Fibroblast of peridontal ligament (primary cell): ENCODE measurements at regions not wholly inside any gene's neighbourhood (a gene's known extent, or its start where the extent isn't known, plus 50 kb on each side); places are given as distances from the start of the nearest gene placed in this dataset.

ENCODE experiments used
- DNase-seq: peaks from one replicate; pipeline ENCODE4 v3.0.0-alpha.2; 2010; ENCODE audit errors: extremely low read depth

DNA sequence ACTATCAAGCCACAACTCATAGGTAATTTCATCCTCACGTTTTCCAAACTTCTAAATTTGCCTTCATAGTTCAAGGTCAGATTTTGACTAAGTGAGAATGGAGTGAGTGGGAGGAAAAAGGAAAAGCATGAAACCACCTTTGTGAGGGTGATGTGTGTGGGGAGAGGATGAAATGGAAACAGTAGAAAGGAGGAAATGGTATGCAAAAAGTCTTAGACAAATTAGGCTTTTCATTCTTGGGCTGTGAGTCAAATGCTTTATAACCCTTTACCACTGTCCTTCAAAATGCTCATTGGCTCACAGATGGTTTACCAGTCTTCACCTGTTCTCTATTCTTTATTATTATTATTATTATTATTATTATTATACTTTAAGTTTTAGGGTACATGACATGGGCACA lies 127.2 kb downstream of the RAP2A start:
- no peak for DNase-seq

DNA sequence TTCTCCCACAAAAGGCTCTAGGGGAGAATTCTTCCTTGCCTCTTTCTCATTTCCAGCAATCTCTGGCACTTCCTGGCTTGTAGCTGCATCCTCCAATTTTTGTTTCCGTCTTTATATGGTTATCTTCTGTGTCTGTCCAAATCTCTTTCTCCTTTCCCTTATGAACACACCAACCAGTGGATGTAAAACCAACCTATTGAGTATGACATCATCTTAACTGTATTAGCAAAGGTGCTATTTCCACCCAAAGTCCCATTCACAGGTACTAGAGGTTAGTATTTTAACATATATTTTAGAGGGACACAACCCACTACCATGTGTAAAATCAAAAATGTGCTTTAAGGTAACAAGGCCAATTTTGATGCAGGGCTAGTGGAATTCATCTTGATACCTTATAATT lies 129.0 kb downstream of the RAP2A start:
- DNase-seq: no peak

DNA sequence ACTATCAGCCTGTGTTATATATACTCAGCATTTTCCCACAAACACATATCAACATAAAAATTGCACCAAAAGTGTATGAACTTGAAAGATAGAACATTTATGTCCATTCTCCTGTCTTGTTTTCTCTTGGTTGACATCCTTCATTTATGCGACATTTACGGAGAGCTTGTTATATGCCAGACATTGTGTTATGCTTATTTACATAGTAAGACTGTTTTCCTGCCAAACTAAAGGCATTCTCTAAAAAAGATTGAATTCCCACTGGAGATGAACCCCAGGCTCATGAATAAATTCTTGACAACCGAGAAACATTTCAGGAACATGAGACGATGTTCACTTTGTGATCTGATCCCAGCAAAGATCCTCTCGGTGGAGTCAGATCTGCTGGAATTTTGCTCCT lies 131.0 kb downstream of the RAP2A start:
- no peak for DNase-seq

DNA sequence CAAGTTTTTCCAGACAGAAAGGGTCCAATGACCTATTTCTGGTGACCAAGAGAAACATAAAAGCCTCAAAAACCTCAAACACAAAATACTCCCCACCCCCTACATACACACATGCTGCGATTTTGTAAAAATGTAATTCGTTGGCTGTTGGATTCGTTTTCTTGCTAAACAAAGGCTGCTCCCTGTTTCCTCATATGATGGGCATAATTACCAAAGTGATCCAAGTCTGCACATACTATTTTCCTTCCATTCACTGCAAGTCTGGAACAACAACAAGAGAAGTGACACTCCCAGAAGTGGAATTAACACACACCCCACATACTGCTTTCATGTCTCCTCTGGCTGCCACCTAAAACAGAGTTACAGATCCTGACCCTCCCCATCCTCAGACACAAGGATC lies 131.9 kb downstream of the RAP2A start:
- no peak for DNase-seq

DNA sequence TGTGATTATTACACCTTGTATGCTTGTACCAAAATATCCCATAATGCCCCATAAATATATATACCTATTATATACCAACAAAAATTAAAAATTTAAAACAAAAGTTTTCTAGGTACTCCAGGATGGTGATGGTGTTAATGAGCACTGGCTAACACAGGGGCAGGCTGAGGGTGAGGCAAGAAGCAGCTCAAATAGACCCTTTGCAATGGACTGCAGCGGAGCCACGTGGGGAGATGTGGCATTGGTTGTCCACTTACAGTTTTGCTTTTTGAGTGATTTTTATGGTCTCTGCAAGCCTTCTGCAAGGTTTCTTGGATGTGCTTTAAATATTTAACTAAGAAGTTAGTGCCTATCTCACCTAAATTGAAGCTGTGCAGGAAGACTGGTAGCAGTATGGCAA lies 132.9 kb downstream of the RAP2A start:
- no peak for DNase-seq

DNA sequence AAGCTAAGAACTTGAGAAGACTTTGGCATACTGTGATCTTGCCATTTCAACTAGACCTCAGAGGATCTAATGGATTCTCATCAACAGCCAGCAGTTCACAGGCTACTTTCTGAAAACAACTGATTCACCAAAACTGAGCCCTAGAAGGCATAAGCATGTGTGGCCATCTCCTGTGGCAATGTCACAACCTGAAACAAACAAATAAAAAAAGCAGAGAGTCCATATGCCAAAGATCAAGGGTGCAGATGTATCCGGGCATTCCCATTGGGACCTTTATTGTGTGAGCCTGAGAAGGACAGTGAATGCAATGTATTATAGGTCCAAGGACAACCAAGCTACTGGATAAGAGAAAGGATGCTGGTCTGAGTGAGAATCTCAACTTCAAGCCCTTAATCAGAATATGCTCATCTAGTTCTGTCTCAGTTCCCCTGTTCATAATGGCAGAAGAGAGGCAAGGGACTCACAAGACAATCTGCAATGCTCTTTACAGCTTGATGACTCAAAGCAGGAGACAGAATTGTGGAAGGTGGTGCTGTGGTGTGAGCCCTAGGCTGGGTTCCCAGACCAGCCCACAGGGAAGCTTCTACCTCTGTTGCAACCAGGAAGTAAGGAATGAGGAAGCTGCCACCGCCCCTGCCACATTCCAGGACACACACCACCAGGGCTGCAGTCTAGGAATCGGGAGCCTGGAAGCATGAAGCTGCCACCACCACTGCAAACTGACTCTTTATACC lies 133.7 kb downstream of the RAP2A start:
- DNase-seq: no peak

DNA sequence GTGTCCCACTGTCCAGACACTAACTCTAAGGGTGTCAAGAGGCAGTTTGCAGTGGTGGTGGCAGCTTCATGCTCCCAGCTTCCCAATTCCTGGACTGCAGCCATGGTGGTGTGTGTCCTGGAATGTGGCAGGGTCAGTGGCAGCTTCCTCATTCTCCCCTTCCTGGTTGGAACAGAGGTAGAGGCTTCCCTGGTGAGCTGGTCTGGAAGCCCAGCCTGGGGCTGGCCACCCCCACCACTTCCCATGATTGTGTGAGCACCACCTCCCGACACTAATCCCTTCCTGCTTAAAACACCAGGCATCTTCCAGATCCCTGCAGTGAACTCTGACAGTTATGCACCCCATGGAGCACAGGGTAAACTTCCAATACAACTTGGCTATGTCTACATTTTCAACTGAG lies 134.9 kb downstream of the RAP2A start:
- DNase-seq: no peak

DNA sequence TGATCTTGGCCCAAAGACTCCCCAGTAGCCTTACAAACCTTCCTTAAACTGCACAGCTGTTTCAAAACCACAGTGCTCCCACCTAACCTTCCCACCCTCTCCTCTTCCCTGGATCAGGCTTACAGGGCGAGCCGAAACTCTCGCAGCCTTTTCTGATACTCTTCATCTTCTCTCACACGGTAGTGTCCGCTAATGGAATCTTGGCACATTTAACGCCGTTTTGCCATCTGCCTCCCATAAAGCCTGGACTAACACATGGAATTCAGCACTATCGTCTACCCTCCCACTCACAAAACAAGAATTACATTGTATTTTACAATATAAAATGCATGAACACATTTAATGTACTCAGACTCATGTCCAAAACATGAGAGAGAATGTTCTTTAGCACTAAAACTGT lies 135.9 kb downstream of the RAP2A start:
- no peak for DNase-seq

DNA sequence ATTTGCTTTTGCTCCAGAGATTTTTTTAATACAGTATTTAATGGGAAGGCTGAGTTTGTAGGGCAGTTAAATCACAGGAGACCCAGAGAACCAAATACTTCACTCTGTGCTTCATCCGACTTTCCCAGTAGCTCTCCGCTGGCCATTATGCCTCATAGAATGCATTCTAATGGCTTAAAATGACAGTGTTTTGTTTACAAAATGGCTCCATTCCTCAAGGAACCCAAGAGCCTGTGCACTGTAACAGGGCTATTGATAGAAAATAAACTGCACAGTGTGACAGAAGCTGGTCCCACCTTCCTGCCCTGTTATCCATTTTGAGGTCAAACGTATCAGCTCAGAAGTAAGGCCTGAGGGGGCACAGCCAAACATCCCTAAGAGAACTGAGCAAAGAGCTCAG lies 136.5 kb downstream of the RAP2A start:
- DNase-seq: no peak

DNA sequence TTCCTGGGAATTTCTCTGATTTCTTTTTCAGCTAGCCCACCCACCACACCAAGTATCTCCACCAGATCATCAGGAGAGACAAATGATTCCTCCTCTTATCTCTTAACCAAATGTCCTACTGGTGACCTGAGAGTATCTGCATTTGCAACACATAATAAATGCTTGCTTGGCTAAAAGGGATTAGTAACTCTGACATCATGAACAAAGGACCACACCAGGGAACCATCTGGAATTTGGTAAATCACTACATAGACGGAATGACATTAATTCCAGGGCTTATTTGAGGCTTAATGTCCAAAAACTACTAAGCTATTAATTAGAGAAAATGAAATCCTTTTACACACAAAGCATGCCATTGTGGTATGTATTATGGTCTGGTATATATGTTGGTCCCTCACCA lies 139.0 kb downstream of the RAP2A start:
- no peak for DNase-seq

DNA sequence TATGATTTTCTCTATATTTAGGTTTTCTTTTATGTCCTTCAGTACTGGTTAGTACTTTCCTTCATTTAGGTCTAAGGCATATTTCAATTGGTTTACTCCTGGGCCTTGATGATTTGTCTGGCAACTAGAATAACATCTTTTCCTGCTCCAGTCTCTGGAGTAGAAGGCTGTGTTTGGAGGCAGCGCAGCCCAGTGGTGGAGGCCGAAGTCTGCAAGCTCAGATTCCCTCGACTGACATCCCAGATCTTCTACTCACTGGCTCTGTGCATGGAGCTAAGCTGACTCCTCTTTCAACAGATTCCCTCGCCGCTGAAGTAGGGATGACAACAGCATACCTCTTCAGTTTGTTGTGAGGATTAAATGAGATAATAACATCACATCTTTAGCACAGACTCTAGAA lies 141.0 kb downstream of the RAP2A start:
- peak; percentile 14 for DNase-seq

DNA sequence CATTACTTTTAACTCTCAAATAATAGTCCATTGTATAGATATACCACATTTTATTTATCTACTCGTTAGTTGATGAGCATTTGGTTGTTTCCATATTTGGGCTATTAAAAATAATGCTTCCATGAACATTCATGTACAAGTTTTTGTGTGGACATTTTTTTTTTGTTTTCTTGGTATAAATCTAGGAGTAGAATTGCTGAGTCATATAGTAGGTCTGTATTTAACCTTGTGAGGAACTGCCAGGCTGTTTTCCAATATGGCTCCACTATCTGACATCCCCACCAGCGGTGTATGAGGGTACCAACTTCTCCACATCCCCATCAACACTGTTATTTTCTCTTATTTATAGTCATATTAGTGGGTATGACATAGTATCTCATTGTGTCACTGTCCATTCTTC lies 143.1 kb downstream of the RAP2A start:
- no peak for DNase-seq

DNA sequence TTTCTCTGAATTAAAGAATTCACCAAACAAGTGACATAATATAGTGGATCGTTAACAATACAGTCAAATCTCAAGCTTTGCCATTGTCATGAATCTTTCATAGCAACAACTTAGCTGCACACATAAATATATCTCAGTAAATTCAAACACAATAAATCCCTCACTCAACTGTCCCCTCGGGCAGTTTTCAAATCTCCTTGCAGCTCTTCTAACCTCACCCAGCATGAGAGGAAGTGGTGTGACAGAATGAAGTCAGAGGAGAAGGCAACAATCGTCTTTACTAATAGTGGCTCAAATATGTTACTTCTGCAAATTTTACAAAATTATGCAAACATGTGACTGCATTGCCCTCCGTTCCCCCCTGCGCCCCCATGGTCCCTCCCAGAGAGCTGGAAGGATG lies 148.2 kb downstream of the RAP2A start:
- no peak for DNase-seq

DNA sequence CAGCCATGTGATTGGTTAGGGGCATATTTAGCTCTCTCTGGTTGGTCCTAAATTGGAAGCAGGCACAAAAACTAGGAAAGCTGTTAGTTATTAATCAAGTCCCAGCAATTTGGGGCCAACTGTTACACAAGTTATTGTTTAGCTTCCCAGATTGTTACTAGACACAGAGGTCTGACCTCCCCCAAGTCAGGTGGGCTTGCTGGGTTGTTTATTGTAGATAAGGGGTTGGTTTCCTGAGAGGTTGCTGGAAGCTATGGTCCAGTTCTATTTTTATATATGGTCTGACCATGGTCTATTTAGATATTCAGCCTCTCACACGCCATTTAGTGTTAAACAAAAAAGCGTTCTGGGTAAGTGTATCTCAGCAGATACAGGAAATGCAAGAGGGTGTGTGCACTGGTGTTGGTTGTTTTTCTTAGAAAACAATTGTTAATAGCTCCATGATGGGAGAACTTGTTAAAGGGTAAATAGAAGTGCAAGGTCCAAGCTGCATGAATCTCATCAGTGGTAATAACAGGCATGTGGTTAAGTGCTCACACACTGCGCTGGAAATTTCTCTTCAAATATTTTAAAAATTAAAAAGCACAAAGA lies 150.0 kb downstream of the RAP2A start:
- DNase-seq: no peak

DNA sequence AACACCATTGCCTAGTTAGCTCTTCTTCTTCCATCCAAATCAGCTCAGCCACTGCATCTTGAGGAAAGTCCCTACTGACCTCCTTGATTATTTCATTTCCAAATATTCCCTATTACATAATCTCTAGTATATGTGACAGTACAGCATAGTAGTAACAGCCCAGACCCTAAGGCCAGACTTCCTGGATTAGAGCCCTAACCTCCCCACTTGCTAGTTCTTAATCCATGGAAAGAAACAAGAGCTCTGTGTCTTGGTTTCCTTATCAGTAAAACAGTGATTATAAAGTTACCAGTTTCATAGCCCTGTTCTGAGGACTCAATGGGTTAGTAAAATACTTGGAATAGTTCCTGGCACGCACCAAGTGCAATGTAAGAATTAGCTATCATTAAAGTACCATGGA lies 153.0 kb downstream of the RAP2A start:
- no peak for DNase-seq

DNA sequence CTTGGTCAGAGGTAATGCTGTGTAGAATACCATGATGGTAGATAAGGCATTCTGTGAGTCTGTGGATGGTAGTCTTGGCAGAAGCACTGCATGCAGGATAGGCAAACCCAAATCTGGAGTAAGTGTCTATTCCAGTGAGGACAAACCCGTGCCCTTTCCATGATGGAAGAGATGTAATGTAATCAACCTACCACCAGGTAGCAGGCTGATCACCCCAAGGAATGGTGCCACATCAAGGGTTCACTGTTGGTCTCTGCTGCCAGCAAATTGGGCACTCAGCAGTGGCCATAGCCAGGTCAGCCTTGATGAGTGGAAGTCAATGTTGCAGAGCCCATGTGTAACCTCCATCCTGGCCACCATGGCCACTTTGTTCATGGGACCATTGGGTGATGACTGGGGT lies 155.0 kb downstream of the RAP2A start:
- no peak for DNase-seq

DNA sequence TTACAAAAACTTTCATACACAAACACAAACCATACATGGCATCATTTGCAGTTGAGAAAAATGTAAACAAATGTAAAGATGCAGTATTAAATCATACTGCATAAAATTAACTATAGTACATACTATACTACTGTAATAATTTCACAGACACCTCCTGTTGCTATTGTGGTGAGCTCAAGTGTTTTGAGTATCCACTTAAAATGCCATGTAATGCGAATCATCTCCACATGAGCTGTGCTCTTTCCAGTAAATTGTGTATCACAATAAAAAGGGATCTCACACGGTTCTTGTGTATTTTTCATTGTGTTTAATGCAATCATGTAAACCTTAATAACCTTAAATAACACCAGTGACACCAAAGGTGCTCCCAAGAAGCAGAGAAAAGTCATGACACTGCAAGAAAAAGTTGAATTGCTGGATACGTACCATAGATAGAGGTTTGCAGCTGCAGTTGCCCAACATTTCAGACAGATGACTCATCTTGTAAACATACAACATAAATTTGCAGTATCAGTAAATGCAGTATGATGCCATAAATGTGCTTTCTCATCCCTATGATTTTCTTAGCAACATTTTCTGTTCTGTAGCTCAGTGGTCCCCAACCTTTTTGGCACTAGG lies 166.6 kb downstream of the RAP2A start:
- DNase-seq: peak; percentile 43

DNA sequence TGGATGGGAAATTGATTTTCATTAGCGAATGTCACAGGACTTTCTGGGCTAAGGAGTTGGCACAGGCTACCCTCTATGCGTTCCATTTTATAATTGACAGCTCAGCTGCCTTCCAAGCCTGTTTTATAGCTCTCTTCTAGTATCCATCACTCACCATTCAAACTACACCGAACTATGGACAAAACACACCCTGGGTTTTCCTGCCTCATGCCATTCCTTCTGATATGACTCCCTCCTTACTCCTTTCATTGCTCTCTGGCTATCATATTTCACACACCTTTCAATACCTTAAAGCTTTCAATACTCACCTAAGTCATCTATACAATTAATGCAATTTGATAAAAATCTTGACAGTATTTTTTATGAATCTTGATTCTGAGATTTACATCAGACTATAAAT lies 181.3 kb downstream of the RAP2A start:
- DNase-seq: no peak

DNA sequence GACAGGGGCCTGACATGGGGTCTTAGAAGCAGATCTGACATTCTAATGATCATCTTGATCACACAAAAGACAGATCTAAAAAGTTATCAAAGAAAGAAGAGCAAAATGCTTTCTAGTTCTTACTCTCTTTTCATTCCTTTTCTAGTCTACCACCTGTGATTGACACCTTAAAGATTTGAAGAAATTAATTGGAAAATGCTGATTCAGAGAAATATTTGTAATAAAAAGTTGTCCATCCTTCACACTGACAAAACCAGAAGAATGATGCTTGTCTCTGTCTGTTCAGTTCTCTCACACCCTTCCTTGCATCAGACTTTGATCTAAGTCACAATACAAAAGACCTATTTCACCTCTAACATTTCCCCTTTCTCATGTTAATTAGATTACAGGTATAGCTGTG lies 182.4 kb downstream of the RAP2A start:
- no peak for DNase-seq

DNA sequence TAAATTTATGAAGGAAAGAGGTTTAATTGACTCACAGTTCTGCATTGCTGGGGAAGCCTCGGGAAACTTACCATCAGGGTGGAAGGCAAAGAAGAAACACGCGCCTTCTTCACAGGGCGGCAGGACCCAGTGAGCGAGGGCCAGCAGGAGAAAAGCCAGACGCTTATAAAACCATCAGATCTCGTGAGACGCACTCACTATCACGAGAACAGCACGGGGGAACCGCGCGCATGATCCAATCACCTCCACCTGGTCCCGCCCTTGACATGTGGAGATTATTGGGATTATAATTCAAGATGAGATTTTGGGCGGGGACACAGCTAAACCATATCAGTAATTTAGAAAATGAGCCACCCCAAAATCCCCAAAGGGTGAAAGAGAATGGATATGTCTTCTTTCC lies 187.1 kb downstream of the RAP2A start:
- DNase-seq: no peak

DNA sequence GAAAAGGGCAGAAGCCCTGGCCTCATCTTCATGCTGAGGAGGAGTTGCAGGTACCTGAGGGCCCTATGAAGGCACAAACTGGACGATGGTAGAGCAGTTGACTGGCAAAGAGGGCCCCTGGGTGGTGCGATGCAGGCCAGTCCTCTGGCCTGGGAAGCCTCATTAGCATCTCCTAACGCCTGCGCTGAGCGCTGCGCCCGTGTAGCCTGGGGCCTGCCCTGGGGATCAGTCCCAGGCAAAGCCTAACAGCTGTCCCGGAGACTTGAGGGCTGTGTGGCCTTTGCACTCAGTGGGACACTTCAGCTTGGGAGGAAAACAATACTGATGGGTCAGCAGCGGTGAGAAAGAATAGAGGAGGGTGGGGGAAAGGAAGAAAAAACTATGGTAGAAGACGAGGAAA lies 187.7 kb downstream of the RAP2A start:
- no peak for DNase-seq

DNA sequence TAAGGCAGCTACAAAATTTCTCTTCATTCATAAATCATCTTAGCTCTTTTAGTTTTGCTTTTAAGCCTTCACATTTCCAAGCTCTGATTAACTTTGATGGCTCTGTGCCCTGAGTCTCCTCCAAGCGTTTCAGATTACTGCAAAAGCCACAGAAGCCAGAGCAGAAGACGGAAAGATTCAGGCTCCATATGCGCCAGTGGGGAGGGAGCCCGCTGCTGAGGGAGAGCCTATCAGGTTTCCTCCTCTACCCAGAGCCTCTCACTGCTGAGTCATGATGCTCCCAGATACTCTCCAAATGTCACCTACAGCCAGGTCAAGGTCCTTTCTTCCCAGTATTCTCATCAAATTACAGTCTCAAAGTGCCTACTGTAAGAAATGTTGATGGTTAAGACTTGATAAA lies 193.6 kb downstream of the RAP2A start:
- peak; percentile 95 for DNase-seq

DNA sequence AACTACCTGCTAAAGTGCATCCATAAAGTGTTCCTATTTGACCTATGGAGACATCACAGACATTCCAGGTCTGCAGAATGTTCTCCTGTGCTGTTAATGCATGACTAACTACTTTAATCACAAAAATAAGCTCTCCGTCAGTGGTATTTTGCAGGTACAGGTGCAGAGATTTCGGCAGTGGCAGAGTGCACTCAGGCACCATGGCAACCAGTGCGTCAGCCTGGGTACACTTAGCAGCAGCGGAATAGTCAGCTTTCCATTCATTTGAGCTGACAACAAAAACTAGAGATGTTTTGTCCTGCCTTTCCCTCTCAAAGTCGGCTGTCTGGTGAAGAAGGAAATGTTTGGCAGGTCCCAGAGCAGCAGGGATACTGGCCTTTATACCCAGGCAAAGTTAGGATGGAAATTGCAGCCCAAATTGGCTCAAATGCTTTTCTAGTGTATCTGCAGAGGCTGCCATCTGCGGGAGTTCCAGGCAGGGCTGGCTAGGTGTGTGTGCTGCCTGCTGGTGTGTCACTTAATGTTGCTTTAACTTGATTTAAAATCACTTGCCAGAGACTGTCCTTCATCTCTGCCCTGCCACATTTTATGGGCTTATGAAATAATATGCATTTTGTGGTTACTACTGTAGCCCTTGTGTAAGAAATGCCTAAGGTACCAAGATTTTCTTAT lies 195.8 kb downstream of the RAP2A start:
- no peak for DNase-seq
